AML-193 (cell line): ENCODE measurements at regions not wholly inside any gene's neighbourhood (a gene's known extent, or its start where the extent isn't known, plus 50 kb on each side); places are given as distances from the start of the nearest gene placed in this dataset.

Experiments used
- DNase-seq, 2 experiments: peaks; one replicate each; lab custom pipeline; 2025; lab: John Stamatoyannopoulos, UW

- no peak for DNase-seq
These were observed 1786.4 kb upstream of the WWC1 start for GRCh38 chr5:166505067-166505466.

- no peak for DNase-seq
These were observed 1785.9 kb upstream of the WWC1 start for GRCh38 chr5:166505544-166505943.

DNA sequence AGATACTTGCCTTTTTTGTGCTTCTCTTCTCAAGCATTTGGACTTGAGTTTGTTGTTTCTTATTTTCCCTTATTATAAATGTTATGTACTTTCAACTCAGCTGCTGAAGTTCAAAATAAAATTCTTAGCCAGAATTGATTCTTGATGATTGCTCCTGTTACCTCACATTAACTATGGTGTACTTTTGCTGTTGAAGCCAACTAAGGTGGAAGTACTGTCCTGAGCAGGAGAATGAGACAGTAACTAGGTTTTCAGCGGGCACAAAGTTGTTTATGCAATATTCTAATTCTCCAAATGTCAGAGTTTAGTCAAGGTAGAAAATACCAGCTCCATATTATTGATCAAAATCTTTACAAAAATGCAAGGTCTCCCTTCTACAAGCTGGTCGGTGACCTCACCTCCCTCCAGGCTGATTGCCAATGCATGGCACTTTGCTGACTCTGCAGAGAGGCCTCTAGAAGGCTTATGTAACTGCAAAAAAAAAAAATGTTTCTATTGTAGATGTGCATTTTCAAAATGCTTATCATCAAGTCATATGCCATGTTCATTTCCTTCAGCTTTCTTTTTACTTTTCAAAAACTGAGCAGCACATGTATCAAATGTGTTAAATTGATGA is 1783.5 kb upstream of the WWC1 start:
- DNase-seq = no peak

- DNase-seq = peak; percentile 0 to 7
These were observed 1782.4 kb upstream of the WWC1 start for GRCh38 chr5:166509085-166509484.

DNA sequence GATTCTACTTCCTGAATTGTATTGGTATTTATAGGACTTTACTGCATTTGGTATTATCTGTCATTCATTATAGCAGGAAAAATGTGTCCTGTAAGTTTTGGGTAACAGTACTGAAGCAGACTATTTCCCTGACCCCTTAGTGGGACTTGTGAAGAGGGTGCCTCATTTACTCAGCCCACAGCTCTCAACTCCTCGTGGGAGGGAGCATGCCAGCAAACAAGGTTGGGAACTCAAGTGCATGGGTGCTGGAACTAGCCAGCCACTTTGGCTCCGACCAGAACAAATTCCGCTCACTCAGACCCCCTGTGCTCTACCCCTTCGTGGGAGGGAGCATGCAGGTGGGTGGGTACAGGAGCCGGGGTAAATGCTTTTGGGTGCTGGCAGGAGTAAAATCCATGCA is 1773.5 kb upstream of the WWC1 start:
- DNase-seq = no peak

DNA sequence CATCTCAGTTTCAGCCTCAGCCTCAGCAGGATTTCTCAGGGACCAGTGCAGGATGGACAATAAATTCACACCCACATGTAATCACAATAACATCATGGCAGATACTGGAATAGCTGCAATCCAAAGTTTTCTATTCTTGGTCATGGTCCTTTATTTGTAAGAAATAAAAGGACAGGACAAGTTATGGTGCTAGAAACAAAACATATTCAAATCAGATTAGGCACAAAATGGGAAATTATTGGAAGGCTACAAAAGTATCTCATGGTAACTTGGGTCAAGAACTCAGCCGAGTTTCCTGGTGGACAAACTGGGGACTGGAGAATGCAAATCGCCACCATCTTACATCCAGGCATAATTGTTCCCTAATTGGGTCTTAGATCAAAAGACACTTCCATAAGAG is 1768.2 kb upstream of the WWC1 start:
- DNase-seq = no peak

DNA sequence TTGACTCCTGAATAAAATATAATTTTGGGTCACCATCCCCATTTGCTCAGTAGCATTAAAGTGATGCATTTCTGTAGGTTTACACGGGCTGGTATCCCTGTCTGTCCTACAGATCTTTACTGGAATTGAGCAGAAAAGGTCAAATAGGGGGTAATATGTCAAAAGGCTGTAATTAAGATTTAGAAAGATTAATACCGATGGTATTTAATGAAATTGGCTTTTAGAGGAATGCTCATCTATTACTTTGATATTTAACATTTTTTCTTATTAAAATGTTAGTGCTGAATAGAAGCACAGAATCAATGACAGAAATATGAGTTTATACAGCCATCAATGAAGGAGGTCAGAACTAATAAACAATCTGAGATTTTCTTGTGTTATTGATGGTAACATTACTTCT is 1762.2 kb upstream of the WWC1 start:
- no peak for DNase-seq

DNA sequence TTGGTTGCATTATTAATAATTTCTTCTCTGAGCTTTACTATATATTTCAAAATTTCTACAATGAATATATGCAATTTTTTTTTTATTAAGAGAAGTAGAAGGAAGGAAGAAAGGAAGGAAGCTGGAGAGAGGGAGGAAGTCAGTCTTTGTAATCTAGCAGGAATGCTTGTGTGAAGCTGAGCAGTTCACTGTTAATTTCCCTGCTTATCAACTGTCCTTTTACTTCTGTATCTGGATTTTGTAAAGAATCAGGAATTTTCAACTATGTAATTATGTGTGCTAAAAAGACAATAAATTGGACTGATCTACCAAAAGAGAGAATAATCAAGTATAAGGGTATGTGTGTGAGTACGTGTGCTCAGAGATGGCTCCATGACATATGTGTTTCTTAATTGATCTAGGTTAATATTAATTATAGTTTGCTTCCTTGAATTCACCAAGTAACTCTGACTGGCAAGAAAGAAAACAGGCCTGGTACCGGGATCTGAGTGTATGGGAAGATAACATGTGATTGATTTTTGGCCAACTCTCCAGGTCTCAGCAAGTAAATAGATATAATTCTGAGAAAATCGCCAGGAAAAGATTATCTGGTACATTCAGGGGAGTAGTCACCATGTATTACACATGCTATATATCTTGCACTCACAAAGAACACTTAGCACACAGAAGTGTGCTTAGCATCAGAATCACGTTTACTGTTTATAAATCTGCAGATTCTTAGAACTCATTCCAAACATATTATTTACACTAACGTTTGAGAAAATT is 1758.8 kb upstream of the WWC1 start:
- no peak for DNase-seq

DNA sequence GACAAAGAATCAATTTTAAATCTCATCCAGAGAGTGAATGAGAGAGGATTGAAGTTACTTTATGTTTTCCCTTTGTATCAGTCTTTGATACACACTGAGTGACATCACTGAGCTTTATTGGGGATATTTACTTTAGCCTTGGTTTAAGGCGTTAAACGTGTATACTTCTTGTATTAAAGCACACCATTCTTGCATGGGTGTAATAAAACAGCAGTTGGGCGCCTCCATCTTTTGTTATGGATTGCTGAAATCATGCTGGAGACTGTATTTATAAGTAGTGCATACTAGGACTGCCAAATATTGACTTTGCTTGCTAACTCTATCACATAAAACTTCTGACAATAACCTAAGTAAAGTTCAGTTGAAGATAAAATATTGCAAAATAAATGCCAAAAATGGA is 1755.8 kb upstream of the WWC1 start:
- no peak for DNase-seq

- no peak for DNase-seq
These were observed 1751.3 kb upstream of the WWC1 start for GRCh38 chr5:166540156-166540555.

GRCh38 chr5:166551384-166551783 is 1740.1 kb upstream of the WWC1 start:
- no peak for DNase-seq

- DNase-seq = no peak
These were observed 1737.7 kb upstream of the WWC1 start for GRCh38 chr5:166553778-166554177.

DNA sequence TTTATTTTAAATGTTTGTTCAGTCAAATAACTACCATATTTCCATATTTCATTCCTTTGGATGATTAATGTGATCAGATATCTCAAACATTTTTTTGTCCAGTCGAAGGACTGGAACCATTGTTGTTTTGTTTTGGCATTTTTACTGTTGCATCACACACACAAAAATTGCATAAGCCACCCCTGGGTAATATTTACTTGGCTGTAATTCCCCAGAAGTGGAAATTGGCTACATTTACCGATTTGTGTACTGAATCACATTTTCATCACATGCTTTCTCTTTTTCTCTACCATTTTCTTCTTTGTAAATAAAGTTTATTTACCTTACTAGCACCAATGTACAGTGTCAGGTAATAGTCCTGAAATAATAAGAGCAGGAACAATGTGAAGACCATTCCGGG is 1729.7 kb upstream of the WWC1 start:
- DNase-seq = no peak

DNA sequence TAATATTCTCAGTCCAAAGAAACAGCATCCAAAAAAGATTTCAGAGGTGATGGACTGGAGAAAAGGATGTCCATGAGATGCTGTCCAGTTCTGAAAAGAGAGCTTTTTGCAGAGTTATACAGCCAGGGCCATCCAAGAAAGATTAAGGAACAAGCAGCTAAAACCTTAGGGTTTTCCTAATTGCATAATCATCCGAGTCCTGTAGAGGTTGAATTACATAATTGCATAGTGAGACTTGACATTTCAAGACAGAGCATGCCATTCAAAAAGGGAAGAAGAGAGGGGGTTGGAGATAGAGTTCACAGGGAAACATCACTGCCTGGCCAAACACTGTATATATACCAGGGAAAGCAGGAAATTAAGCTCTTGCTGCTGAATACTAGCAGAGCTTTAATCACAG is 1729.2 kb upstream of the WWC1 start:
- peak; percentile 56 to 63 for DNase-seq

- DNase-seq = no peak
These were observed 1724.7 kb upstream of the WWC1 start for GRCh38 chr5:166566725-166567124.

- no peak for DNase-seq
These were observed 1720.6 kb upstream of the WWC1 start for GRCh38 chr5:166570865-166571264.

- no peak for DNase-seq
These were observed 1719.8 kb upstream of the WWC1 start for GRCh38 chr5:166571668-166572067.

DNA sequence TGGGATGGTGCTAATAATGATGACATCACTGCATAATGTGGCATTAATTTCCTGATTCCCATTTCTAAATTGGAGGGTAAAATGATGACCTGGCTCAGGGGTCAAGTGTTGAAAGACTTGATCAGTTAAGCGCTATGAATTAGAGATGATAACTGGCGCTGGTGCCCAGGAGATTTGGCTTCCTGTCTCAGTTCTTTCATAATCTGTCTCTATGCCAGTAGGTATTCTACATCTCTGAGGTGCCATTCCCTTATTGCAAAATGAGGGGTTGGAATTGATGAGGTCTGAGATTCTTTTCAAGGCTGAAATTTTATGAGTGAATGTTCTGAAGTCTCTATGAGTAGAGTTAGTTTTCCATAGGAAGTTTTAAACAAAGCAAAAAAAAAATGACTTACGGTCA is 1715.1 kb upstream of the WWC1 start:
- DNase-seq = no peak

DNA sequence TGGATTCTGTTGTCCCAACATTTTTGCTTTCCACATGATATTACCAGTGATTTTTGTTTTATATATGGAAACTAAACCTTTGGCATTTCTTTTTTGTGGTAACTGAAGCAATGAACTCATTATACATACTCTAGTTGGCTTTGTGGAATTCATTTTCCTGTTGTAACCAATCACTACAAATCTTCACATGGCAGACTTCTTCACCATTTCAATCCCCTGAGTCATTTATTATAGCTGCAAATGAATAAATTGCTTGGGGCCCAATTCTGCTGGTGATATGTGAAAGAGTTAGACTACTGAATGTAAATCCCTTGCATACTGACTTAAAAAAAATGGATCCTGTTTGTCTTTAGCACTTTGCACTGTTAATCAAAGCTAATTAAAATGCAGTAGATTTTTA is 1709.6 kb upstream of the WWC1 start:
- no peak for DNase-seq

DNA sequence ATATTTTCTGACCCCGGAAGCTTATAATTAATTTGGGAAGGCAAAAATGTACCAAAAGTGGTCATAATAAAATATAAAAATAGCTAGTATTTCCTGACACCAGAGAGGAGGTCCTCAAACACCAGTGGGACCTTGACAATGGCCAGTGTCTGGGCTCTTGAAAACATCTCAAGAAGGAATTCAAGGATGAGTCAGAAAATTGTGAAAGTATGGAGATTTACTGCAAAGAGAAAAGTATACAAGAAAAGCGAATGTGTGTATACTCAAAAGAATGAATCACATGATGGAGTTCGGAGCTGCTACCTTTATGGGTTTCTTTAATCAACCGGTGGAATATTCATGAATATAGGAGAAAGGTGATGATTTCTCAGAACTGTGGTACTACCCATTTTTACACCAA is 1709.0 kb upstream of the WWC1 start:
- DNase-seq = no peak

GRCh38 chr5:166594567-166594966 is 1696.9 kb upstream of the WWC1 start:
- DNase-seq = no peak

DNA sequence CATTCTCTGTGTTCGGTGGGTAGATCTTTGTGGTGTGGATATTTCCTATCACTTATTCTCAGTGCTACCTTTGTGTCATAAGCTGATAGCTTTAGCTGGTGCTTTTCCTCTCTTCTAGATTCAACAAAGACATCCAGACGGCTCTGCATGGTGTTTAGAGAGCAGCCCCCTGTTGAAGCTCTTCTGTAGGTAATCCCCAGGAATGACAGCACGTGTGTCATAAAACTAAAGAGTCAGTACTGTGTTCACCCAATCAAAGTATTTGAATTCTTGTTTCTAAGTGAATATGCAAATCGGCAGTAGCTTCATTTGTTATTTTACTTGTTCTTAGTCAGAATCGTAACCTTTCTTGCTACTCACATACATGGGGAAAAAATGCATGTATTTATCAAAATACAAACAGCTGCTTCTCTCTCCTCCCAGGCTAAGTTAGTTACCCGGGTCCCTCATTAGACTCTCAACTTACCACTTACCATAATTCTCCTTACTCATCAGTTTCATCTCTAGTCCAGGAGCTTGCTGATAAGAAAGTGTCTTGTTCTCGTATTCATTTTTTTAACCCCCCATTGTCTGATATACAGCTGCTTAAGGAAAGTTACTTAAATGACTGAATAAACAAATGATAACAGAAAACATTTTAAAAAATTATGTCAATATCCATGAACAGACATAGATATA is 1696.0 kb upstream of the WWC1 start:
- no peak for DNase-seq

DNA sequence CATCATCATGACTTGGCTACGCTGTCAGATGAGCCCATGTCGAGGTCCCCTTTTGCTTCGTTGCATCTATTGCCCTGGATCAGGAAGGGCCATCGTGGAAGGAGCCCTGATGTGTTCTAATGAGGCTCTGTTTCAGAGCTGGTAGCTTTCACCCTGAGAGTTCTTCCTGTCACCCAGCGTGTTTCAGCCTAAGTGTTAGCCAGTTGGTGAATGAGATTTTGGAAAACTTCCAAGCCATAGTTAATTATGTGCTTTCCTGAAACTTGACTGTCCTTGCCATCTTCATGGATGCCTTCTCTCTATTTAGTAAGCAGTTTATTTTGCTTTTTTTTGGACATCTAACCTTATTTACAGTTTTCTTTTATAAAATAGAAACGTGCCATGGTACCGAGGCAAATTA is 1695.4 kb upstream of the WWC1 start:
- DNase-seq = no peak
